PFSK-1 (cell line): ENCODE measurements at regions not wholly inside any gene's neighbourhood (a gene's known extent, or its start where the extent isn't known, plus 50 kb on each side); places are given as distances from the start of the nearest gene placed in this dataset.

ENCODE experiments used
- FOXP2 ChIP-seq: optimal IDR thresholded peaks from 2 replicates; pipeline ENCODE3; 2011; ENCODE audit warnings: borderline replicate concordance, control low read depth, inconsistent platforms; ENCODE audit not compliant: insufficient read depth; ENCODE audit errors: extremely low read length, extremely low read depth
- POLR2AphosphoS5 ChIP-seq: IDR thresholded peaks from 2 replicates; pipeline ENCODE4 v1.6.1; 2012; ENCODE audit warnings: low read depth, mild to moderate bottlenecking, control low read depth, low read length, moderate library complexity
- REST ChIP-seq, 2 experiments: IDR thresholded peaks; 2 replicates each; pipeline versions ENCODE4 v1.6.1 to v1.8.0; 2011 to 2012; ENCODE audit warnings: low read depth in 2 of 2, low read length in 2 of 2, control low read depth in 1 of 2, inconsistent platforms in 1 of 2, mild to moderate bottlenecking in 1 of 2, moderate library complexity in 1 of 2; ENCODE audit not compliant: insufficient read depth in 1 of 2
- SIN3A ChIP-seq: IDR thresholded peaks from 2 replicates; pipeline ENCODE4 v1.6.1; 2012; ENCODE audit warnings: mild to moderate bottlenecking, low read length, moderate library complexity, borderline replicate concordance; ENCODE audit not compliant: insufficient read depth
- TAF1 ChIP-seq: IDR thresholded peaks from 2 replicates; pipeline ENCODE4 v1.6.1; 2012; ENCODE audit warnings: low read length, control low read depth, borderline replicate concordance; ENCODE audit not compliant: insufficient read depth

GRCh38 chr13:34025746-34026145, 207.8 kb downstream of the RFC3 start:
- TF ChIP-seq TAF1 (no peak), REST (IDR thresholded peaks at IDR 0.05; ENCODE audit: insufficient read depth in 1 of 2, low read depth in 2 of 2, low read length in 2 of 2) (no peak), SIN3A (no peak), POLR2AphosphoS5 (no peak), FOXP2 (no peak)

- no peak for TF ChIP-seq TAF1
- no peak for TF ChIP-seq REST (IDR thresholded peaks at IDR 0.05; ENCODE audit: insufficient read depth in 1 of 2, low read depth in 2 of 2, low read length in 2 of 2)
- no peak for TF ChIP-seq SIN3A
- no peak for TF ChIP-seq POLR2AphosphoS5
- TF ChIP-seq FOXP2: no peak
Observed at GRCh38 chr13:34026308-34026707, 208.4 kb downstream of the RFC3 start.

GRCh38 chr13:34028496-34029442, 210.8 kb downstream of the RFC3 start:
- TF ChIP-seq TAF1: no peak
- TF ChIP-seq FOXP2: no peak
- no peak for TF ChIP-seq POLR2AphosphoS5
- no peak for TF ChIP-seq REST (IDR thresholded peaks at IDR 0.05; ENCODE audit: insufficient read depth in 1 of 2, low read depth in 2 of 2, low read length in 2 of 2)
- TF ChIP-seq SIN3A: no peak

GRCh38 chr13:34030782-34031181, 212.8 kb downstream of the RFC3 start:
- TF ChIP-seq REST (IDR thresholded peaks at IDR 0.05; ENCODE audit: insufficient read depth in 1 of 2, low read depth in 2 of 2, low read length in 2 of 2): no peak
- no peak for TF ChIP-seq TAF1
- no peak for TF ChIP-seq POLR2AphosphoS5
- TF ChIP-seq FOXP2: no peak
- TF ChIP-seq SIN3A: no peak
